CD4-positive, alpha-beta T cell treated with Interleukin-21 for 1 hour (primary cell): ENCODE measurements at regions not wholly inside any gene's neighbourhood (a gene's known extent, or its start where the extent isn't known, plus 50 kb on each side); places are given as distances from the start of the nearest gene placed in this dataset.
"Not testable (repeated sequence)": the region's sequence is repeated elsewhere in the genome, so short reads cannot be mapped to it uniquely, and the experiment has no call there.

Experiments
- DNase-seq: peaks from one replicate; pipeline ENCODE4 v3.0.0-alpha.2; 2020

- DNase-seq, result no peak
These were observed 356.2 kb downstream of the GLRX3 start for GRCh38 chr10:130492266-130492934.

DNA sequence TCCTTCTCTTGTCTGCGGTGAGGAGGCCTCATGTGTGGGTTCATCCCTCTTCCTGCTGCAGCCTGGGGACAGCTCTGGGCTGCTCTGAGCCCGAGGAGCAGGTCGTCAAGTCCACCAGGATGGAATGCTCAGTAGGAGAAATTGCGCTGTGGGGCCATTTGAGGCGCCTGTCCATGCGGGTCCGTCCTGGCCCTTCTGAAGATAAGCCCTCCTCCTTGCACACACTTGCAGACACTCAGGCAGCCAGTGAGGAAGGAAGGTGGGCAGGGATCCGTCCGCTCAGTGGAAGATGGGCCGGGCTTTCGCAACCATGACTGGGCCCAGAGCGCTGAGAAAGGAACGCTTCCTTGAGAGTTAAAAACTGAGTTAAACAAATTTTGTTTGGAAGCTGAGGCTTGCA, 356.8 kb downstream of the GLRX3 start:
- no peak for DNase-seq

DNA sequence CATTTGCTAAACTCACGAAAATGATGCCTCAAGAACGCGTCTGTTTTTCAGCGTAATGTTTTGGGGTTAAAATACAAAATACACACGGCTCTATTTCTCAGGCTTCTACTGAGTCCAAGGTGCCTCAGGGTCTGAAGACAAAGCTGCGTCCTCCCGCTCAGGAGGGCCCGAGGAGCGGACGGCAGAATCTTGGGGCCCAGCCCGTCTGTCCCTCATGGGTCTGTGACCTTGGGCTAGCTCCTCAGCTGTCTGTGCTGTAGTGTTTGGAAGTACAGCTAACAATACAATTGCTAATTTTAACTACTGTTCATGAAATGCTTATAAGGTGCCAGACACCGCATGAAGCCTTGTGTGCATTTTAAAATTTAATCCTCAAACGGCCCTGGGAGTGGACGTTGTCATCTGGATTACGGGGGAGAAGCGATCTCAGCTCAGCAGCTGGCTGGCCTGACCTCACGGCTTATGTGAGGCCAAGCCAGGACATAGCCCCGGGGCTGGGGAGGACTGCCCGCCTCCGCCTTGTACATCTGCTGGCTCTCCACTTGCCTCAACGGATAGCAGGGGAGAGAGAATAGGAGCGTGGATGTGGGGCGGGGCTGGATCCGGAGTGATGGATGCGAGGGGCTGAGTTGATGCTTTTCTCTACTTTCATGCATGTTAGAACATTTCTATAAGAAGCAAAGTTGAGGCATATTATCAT, 357.4 kb downstream of the GLRX3 start:
- DNase-seq, result no peak

DNA sequence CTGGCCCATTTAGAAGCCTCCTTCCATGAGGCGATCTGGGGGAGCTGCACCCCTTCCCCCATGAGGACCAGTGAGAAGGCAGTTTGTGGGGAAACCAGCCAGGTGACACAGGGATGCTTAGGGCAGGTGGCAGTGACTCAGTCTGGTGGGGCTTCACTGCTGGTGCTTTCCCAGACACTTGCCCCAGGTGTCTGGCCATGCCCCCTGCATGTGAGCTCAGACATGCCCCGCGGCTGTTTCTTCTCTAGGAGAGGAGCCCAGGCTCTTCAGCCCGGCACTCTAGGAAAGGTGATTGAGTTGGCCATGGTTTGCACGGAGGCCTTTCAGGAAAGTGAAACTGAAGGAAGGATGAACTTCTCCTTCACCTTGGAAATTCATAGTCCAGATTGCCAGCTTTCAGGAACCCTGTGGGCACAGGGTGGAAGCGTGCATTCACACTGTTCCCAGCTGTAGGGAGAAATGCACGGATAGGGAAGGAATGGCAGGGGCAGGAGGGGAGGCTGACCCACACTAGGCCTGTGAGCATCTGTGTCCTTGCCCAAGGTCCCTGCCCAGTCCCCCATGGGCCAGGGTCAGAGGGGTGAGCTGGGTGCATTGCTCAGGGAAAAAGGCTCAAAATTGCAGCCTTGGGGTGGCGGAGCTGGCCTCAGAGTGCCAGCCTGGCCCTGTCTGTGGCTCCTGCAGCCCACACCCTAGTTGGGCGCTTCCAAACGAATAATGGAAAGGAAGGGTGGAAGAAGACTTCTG, 359.1 kb downstream of the GLRX3 start:
- no peak for DNase-seq

DNA sequence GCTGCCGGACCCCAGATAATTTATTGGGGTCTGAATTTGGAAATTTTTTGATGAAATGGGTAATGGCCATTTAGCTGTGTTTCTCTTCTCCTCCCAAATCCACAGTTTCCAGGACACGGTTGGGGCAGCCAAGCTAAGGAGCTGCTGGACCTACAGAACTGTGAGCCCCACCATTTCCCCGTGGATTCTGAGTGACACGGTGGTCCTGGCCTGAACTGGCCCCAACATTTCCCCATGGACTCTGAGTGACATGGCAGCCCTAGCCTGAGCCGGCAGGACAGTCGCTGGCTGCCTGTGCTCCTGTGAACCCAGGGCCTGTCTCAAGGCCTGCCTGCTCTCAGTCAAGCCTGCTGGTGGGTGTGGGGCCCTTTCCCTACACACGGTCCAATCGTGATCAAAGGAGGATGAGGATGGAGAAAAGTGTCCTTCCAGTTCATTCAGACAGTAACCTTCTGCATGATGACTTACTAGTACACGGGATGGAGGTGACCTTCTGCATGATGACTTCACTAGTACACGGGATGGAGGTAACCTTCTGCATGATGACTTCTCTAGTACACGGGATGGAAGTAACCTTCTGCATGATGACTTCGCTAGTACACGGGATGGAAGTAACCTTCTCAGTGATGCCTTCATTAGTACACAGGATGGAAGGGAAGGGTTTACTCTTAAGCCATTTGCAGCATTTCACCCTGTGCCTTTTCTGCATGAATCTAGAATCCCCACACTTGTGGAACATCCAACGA, 359.9 kb downstream of the GLRX3 start:
- no peak for DNase-seq

- no peak for DNase-seq
These were observed 361.1 kb downstream of the GLRX3 start for GRCh38 chr10:130497056-130498010.

DNA sequence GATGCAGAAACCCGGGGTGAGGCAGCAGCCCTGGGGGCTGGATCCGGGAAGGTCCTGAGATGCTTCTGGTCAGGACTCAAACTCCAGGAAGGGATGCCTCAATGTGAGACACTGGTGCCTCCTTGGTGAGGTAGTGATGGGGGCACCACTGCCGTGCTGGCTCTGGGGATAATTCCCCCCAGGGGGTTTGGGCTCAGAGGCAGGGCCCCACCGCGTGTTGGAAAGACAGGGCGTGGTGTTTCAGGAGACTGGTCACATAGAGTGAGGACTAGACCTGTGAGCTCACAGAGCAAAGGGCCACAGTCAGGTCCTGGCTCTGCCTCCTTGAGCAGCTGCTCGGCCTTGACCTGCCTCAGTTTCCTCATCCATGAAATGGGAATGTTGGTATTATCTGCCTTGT, 361.9 kb downstream of the GLRX3 start:
- no peak for DNase-seq

GRCh38 chr10:130498934-130499333, 362.7 kb downstream of the GLRX3 start:
- no peak for DNase-seq

GRCh38 chr10:130499541-130499940, 363.4 kb downstream of the GLRX3 start:
- DNase-seq, result no peak

DNA sequence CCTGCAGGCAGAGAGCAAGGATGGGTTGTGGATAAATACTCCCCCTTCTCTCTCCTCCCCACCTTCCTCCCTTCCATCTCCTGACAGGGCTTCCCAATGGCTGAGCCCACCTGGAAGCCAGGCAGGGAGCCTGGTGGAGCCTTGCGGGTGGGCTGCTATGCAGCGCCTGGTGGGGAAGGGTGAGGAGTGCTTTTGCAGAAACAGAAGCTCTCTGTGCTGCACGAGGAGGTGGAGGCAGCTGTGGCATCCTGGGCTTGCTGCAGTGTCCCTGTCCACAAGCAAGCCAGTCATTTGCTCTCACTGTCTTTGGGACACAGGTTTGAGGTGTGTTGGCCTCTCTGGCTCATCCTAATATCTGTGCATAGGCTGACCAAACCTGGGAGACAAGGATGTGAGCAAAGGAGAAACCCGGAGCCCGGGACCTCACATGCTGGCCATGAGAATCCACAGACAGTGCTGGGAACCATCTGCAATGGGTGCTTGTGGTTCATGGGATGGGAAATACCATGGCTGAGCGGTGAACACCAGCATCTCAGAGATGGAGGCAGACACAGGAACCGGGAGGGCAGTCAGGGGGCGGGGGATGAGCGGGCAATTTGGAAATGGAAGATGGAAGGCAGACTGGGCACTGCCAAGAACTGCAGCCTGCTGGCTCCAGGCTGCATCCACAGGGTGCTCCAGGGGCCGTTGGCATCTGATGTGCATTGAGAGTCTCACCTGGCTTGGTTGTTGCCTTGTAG, 364.2 kb downstream of the GLRX3 start:
- DNase-seq, result no peak

GRCh38 chr10:130507461-130507860, 371.3 kb downstream of the GLRX3 start:
- no peak for DNase-seq

- DNase-seq, result no peak
These were observed 373.9 kb downstream of the GLRX3 start for GRCh38 chr10:130509881-130510689.

GRCh38 chr10:130510755-130511154, 374.6 kb downstream of the GLRX3 start:
- DNase-seq, result no peak

DNA sequence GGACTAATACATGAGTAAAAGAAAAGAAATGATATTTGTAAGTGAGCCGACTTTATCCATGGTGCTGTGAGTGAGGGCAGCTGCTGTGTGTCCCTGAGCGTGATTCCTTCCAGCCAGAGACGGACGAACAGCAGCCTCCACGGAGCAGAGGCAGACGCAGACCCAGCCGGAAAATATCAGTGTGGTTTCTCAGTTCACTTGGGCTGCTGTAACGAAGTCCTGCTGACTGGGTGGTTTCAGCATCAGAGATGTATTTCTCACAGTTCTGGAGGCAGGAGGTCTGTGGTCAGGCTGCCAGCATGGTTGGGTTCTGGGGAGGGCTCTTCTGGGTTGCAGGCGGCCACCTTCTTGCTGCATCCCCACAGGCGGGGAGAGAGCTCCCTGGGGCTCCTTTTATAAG, 375.6 kb downstream of the GLRX3 start:
- no peak for DNase-seq

- no peak for DNase-seq
These were observed 376.7 kb downstream of the GLRX3 start for GRCh38 chr10:130512936-130513335.

DNA sequence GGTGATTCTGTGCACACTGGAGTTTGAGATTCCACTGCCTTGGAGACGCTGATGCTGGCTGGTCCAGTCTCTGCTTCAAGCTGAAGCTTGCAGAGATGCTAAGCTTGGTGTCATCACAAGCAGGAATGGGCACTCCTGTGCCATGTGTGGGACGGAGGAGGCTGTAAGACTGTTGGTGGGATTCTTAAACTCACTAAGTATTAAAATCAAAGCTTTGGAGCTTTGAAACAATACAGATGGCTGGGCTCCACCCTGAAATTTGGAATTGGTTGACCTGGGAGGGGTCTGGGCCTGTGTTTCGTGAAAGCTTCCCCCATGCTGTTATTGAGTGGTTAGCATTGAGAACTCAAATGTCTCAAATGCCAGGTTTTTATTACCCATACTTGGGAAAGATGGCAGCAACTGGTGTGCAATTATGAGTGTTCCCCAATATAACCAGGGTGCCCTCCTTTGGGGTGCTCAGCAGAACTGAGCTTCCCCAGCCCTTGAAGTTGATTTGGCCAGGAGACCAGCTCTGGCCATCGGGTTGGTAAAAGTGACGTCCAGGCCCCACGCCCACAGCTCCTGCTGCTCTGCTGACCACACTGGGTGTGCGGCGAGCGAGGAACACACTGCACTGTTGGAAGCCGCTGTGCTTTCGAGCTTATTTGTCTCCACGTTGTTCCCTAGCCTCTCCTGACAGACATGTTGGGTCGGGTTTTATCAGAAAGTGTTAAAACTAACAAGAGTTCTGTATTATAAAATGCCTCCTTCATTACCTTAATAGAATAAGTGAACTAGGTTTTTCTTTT, 377.7 kb downstream of the GLRX3 start:
- DNase-seq, result no peak

DNA sequence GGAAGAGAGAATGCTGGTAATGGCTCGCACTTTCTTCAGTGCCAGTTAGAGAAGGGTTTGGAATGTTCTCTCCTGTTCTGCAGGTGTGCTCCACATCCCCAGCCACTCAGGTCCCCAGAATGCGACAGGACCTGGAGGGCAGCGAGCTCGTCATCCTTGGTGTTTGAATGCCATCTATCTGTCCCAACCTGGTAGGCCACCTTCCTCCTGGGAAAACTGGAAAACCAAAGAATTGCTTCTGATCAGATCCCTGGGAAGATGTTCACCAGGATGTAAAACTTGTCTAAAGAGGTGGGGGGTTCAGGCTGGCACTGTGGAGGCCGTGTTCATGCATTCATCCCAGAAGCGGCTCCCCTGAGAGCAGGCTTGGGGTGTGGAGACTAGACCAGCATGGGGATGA, 379.5 kb downstream of the GLRX3 start:
- DNase-seq, result no peak

DNA sequence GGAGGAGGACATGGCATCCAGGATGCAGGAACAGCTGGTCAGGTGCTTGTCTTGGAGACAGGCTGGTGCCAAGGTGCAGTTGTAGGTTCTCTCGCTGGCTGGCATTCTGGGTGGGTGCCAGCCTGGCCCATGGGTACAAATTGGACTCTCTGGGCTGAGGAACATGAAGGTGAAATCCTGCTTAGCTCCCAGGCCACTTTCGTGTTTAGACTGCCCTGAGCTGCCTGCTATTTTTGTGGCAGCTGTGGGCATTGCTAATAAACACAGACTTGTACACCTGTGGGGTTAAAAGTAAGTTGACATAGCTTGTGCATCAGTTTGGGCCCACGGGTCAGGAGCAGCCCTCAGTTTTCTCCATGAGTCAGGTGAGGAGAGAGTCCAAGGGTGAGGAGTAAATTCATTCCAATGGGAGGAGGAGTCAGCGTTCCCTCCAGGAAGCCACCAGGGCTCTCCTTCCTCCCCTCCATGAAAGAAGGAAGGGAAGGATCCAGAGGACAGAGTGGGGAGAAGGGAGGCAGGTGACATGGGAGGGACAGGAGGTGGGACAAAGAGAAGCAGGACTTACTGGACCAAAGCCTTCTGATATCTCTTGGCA, 380.0 kb downstream of the GLRX3 start:
- DNase-seq, result no peak

GRCh38 chr10:130518921-130519320, 382.7 kb downstream of the GLRX3 start:
- DNase-seq, result not testable (repeated sequence)
